ENCODE measurements at regions not wholly inside any gene's neighbourhood (a gene's known extent, or its start where the extent isn't known, plus 50 kb on each side); places are given as distances from the start of the nearest gene placed in this dataset.

DNA sequence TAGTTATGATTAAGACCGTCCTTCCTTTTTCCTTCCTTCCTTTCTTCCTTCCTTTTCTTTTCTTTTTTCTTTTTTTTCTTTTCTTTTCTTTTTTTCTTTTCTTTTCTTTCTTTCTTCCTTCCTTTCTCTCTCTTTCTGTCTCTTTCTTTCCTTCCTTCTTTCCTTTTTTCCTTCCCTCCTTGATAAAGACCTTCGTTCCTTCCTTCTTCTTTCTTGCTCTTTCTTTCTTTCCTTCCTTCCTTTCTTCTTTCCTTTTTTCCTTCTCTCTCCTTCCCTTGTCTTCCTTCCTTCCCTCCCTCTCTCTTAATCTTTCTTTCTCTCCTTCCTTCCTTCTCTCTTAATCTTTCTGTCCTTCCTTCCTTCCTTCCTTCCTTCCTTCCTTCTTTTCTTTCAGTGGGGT is 130.9 kb downstream of the PAPOLA start:
- H4K91ac ChIP-seq (ENCODE audit: insufficient read length, low read depth, low read length) = no peak overlapping the region
- no peaks in the 10 kb centered on the region for H3K79me2 ChIP-seq (ENCODE audit: insufficient read depth, low read length)
- no peak overlapping the region for H2AFZ ChIP-seq (ENCODE audit: low read length)
- no peaks in the 10 kb centered on the region for H3K4me1 Mint-ChIP-seq
- H3K23me2 ChIP-seq (ENCODE audit: insufficient read length, low read depth, low read length, poor library complexity, severe bottlenecking) = no peaks in the 10 kb centered on the region
- H3K27ac Mint-ChIP-seq = no peak overlapping the region
- H4K8ac ChIP-seq (replicated peaks; ENCODE audit: insufficient read length, low read depth, low read length) = no peak overlapping the region
- no peak overlapping the region for H3K18ac ChIP-seq (ENCODE audit: insufficient read length, low read depth, low read length)
- no peak overlapping the region for H3K23ac ChIP-seq (ENCODE audit: insufficient read length, low read depth, low read length)
- H2BK120ac ChIP-seq (ENCODE audit: low read depth, low read length, poor library complexity, severe bottlenecking) = no peak overlapping the region
- no peak overlapping the region for H2BK15ac ChIP-seq (ENCODE audit: low read depth, low read length)
- H4K5ac ChIP-seq (ENCODE audit: insufficient read length, low read depth, low read length) = no peak overlapping the region
- TF ChIP-seq, protein P1, sequence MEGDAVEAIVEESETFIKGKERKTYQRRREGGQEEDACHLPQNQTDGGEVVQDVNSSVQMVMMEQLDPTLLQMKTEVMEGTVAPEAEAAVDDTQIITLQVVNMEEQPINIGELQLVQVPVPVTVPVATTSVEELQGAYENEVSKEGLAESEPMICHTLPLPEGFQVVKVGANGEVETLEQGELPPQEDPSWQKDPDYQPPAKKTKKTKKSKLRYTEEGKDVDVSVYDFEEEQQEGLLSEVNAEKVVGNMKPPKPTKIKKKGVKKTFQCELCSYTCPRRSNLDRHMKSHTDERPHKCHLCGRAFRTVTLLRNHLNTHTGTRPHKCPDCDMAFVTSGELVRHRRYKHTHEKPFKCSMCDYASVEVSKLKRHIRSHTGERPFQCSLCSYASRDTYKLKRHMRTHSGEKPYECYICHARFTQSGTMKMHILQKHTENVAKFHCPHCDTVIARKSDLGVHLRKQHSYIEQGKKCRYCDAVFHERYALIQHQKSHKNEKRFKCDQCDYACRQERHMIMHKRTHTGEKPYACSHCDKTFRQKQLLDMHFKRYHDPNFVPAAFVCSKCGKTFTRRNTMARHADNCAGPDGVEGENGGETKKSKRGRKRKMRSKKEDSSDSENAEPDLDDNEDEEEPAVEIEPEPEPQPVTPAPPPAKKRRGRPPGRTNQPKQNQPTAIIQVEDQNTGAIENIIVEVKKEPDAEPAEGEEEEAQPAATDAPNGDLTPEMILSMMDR (conservative IDR thresholded peaks at IDR 0.05) = no peak
- H2BK12ac ChIP-seq (ENCODE audit: insufficient read length, low read depth, low read length) = no peak overlapping the region
- no peaks in the 10 kb centered on the region; a peak in 2 of 5 replicates for H3K9me3 Mint-ChIP-seq
- H3K56ac ChIP-seq (ENCODE audit: insufficient read length, low read depth, low read length) = no peak overlapping the region
- no peak overlapping the region for H3K27ac ChIP-seq (ENCODE audit: insufficient read length, low read depth, low read length)
- no peak overlapping the region for H3K4me3 Mint-ChIP-seq
- no peaks in the 10 kb centered on the region for H3K9me3 ChIP-seq (ENCODE audit: control insufficient read depth, low read depth, low read length)
- no peaks in the 10 kb centered on the region for H3K27me3 ChIP-seq (ENCODE audit: insufficient read depth, low read length)
- no peak overlapping the region for H3K4me2 ChIP-seq (ENCODE audit: insufficient read depth, insufficient read length, low read length)
- no CpG with 5 or more reads among the region's 2 CpGs for WGBS (ENCODE audit: extremely low coverage, insufficient read length, low lambda C conversion rate)
- H3T11ph ChIP-seq (ENCODE audit: low read length) = no peak overlapping the region
- peaks cover 10% of the 10 kb centered on the region; the same call in 1 of the 2 replicates for H3K27me3 Mint-ChIP-seq (ENCODE audit: low read depth)
- no peak overlapping the region for H2AK5ac ChIP-seq (ENCODE audit: insufficient read length, low read length)
- no peak overlapping the region for H3K14ac ChIP-seq (ENCODE audit: insufficient read depth, low read length)
- no peaks in the 10 kb centered on the region for H3K79me1 ChIP-seq (ENCODE audit: insufficient read depth, low read depth, low read length, poor library complexity, severe bottlenecking)
- H3K9ac ChIP-seq (ENCODE audit: extremely low read depth, insufficient read length, low read length) = no peak overlapping the region
- no peaks in the 10 kb centered on the region for H4K20me1 ChIP-seq (ENCODE audit: control insufficient read depth, insufficient read depth, insufficient read length)
- no peaks in the 10 kb centered on the region for H3K36me3 Mint-ChIP-seq (ENCODE audit: insufficient read depth in 1 of 3, low read depth in 3 of 3)
- no peak overlapping the region for H2BK5ac ChIP-seq (ENCODE audit: insufficient read length, low read length)
- no peak overlapping the region for H3K4ac ChIP-seq (ENCODE audit: low read depth, low read length)
- H3K4me1 ChIP-seq (ENCODE audit: insufficient read depth, low read length) = no peaks in the 10 kb centered on the region
- no peak for DNase-seq
- no peak overlapping the region for H2BK20ac ChIP-seq (ENCODE audit: low read depth, low read length, poor library complexity, severe bottlenecking)

Data from H9 (cell line).